Ramos (cell line): ENCODE measurements at regions not wholly inside any gene's neighbourhood (a gene's known extent, or its start where the extent isn't known, plus 50 kb on each side); places are given as distances from the start of the nearest gene placed in this dataset.

Experiments
- in situ Hi-C: fragments of 300-500 bp; cut with MboI; formaldehyde crosslinking; loops from one replicate; pipeline ENCODE4 v1.14.3; 2022; ENCODE audit warnings: low sequenced_read_pairs; ENCODE audit not compliant: unreplicated experiment

DNA sequence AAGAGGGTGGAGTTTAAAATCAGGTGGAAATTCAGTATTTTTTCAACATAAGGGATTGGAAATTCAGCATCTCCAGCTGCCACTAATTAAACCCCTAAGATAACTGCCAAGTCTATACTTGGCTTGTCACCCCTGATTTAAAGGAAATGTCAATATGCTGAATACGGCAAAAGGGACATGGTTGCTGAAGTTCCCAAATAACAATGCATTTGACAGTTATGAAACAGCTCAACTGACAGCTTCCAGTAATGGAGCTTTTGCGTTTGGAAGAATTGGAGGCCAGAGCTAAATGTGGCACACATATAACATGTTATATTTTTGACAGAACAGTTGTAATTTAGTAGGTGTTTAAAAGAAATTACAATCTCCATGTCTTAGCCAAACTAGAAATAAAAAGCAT is 1867.9 kb upstream of the LRRTM1 start:
- in situ Hi-C loops, result no loop called here

GRCh38 chr2:82169379-82169778 is 1864.8 kb upstream of the LRRTM1 start:
- in situ Hi-C loops, result no loop called here

- in situ Hi-C loops, result no loop called here
These were observed 1860.8 kb upstream of the LRRTM1 start for GRCh38 chr2:82165377-82165776.

- in situ Hi-C loops, result no loop called here
These were observed 1853.6 kb upstream of the LRRTM1 start for GRCh38 chr2:82158150-82158549.

GRCh38 chr2:82155469-82155868 is 1850.9 kb upstream of the LRRTM1 start:
- in situ Hi-C loops, result no loop called here

DNA sequence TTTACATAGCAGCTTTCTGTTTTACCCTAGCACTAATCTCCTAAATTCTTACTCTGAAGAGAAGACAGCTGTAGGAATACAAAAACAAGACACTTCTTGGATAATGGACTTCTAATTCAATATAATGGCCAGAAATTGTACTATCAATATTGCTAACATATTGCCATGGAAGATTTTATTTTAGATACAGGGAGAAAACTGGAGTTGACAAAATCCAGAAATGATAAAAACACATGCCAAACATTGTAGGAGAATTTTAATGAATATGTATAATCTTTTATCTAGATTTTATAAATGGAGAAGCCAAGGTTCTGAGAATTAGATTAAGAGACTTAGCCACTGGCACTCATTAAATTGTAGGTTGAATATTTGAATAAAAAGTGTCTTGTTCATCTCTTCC is 1838.8 kb upstream of the LRRTM1 start:
- in situ Hi-C loops, result no loop called here

DNA sequence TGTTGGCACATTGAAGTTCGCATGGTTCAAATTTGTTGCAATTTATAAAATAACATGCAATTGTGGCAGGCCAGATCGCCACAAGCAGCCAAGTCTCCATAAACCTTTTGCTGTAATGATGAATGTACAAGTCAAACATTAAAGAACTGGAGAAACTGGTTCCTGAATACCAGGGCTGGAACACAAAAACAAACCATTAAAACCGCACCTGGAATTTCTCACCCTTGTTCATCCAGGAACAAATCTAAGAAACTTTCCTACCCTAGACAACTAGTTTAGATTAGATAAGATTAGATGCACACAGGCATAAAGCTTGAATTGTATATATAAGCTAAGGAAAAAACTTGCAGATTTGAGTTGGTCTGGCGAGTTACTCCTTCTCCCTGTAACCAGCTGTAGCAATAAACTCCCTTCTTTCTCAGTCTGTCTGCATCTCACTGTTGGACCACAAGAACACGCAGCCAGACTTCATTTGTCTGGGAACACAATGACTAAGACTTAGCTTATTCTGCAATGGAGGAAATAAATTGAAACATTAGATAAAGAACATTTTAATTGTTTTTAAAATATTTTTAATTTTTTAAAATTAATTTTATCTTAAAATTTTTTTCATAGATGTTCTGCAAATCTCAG is 1835.5 kb upstream of the LRRTM1 start:
- in situ Hi-C loops, result no loop called here

DNA sequence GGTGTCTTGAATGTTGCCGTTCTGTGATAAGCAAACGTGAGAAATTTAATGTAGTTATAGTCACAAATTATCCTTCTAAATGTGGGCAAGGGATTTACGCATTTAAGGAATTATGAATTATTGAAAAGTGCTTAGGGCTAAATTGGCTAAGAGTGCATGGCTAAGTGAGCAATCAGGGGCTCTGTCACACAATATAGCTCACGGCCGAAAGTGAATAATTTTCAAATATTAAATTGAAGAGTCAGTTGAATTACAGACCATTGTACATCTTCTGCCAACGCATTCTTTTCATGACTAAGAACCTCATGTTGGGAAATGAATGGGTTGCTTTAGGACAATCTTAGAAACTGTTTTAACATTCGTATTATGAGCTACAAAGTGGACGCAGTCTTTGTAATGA is 1832.9 kb upstream of the LRRTM1 start:
- in situ Hi-C loops, result no loop called here

DNA sequence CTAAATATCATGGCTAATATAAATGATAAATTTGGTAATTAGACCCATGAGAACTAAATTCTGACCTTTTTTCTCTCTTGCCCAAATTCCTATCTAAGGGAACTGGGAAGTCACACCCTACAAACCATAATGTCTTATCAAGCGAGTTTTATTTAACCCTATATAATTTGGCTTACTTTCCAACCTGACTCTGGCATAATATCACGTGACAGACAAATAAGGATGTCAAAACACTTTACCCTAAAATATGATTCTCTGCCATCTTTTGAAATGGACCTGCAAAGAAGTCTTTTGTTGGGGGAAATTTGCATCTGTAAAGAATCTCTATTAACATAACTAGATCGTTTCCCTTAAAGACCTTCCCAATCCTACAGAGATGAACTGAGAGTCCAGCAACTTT is 1823.5 kb upstream of the LRRTM1 start:
- in situ Hi-C loops, result no loop called here

GRCh38 chr2:82124629-82125028 is 1820.1 kb upstream of the LRRTM1 start:
- in situ Hi-C loops, result no loop called here

- in situ Hi-C loops, result no loop called here
These were observed 1816.1 kb upstream of the LRRTM1 start for GRCh38 chr2:82120654-82121053.

- in situ Hi-C loops, result no loop called here
These were observed 1815.6 kb upstream of the LRRTM1 start for GRCh38 chr2:82120115-82120514.

DNA sequence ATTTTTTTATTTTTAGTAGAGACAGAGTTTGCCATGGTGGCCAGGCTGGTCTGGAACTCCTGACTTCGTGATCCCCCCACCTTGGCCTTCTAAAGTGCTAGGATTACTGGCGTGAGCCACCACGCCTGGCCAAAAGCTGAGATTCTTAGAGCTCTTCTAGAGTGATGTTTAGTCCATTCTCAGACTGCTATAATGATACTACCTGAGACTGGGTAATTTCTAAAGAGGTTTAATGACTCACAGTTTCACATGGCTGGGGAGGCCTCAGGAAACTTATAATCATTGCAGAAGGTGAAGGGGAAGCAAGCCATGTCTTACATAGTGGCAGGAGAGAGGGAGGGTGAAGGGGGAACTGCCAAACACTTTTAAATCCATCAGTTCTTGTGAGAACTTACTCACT is 1804.9 kb upstream of the LRRTM1 start:
- in situ Hi-C loops, result no loop called here

- in situ Hi-C loops, result no loop called here
These were observed 1794.1 kb upstream of the LRRTM1 start for GRCh38 chr2:82098617-82099016.

- in situ Hi-C loops, result no loop called here
These were observed 1785.0 kb upstream of the LRRTM1 start for GRCh38 chr2:82089518-82089917.

GRCh38 chr2:82084679-82085392 is 1780.3 kb upstream of the LRRTM1 start:
- in situ Hi-C loops, result no loop called here

DNA sequence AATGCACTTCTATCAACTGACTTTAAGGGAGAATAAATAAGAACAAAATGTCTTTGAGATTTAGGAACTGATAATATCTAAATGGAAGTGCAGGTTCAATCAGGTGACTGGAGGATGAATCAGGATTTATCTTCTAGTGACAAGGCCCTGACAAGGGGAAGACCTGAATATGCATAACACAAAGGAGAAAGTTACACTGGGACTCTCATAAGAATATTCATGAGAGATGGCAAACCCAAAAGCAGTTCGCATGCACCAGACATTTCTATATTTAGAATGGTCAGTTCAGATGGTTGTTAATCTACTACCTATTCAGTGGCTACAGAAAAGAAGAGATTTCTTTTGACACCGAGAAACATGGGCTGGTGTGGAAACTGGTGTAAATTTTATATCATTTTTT is 1771.3 kb upstream of the LRRTM1 start:
- in situ Hi-C loops, result no loop called here

DNA sequence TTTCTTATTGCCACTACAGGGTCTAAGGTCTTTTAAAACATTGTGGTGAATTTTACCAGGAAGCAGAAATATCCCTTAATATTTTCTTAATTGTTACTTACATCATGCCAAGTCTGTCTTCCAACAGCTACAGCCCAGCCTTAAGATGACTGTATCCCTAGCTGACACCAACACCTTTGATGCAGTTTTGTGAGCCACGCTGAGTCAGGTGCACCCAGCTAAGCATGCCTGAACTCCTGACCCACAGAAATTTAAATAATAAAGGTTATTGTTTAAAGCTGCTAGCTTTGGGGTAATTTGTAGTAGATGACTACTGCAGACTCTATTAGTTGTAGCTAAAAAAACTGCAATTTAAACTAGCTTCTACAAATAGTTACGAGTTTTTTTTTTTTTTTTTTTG is 1757.9 kb upstream of the LRRTM1 start:
- in situ Hi-C loops, result no loop called here

- in situ Hi-C loops, result no loop called here
These were observed 1751.3 kb upstream of the LRRTM1 start for GRCh38 chr2:82055846-82056245.

DNA sequence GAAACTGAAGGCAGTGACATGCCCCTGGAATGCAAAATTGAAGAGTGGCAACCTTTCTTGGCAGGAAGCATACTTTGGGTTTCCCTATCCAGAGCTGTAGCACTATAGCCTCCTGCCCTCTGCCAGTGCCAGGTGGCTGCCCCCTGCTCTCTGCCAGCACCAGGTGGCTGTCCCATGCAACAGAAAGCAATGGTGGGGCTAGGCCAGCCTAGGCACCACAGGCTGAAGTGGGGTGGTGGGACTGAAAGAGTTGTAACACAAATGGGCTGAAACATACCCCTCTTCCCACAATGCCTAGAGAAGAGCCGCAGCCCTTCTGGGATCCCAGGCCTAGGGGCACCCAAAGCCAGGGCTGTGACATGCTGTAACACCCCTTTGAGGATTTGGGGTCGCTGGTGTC is 1739.3 kb upstream of the LRRTM1 start:
- in situ Hi-C loops, result no loop called here

GRCh38 chr2:82027921-82028615 is 1723.5 kb upstream of the LRRTM1 start:
- in situ Hi-C loops, result no loop called here

DNA sequence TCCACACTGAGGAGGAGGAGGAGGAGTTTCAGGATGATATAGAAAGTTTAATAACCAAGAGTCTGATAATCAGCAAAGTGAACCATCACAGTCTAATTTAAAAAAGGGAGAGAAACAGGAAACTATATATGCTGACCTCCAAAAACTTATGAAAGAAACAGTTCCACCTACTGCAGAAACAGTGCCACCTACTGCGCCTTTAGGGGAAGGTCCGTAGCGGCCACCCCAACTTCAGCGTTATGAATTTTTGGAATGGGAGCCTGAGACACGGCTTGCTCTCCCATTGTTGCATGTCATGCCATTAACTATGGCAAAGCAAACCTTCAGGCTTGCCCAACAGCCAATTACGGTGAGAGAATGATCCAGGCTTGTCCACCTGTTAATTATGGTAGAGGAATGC is 1719.2 kb upstream of the LRRTM1 start:
- in situ Hi-C loops, result no loop called here
